Spleen (tissue), 11 donors: ENCODE measurements at regions not wholly inside any gene's neighbourhood (a gene's known extent, or its start where the extent isn't known, plus 50 kb on each side); places are given as distances from the start of the nearest gene placed in this dataset.

ENCODE experiments used
- DNase-seq: peaks from one replicate; pipeline ENCODE4 v3.0.0-alpha.2; 2020
- H3K27ac ChIP-seq, 8 donors: fragments of 200-600 bp; sonication (generic) in 7 of 8; 1 replicate in 4 of 8; 2 replicates in 4 of 8; pipeline versions ENCODE4 v1.5.0 to v1.8.0; 2016 to 2021; ENCODE audit warnings: inconsistent platforms in 4 of 8, mild to moderate bottlenecking in 4 of 8, moderate library complexity in 1 of 8
- H3K27me3 ChIP-seq, 7 donors: fragments of 200-600 bp; sonication (generic) in 6 of 7; replicated peaks in 1 of 7; 1 replicate in 4 of 7; 2 replicates in 3 of 7; pipeline versions ENCODE4 v1.5.0 to v1.8.0; 2016 to 2021; ENCODE audit warnings: inconsistent platforms in 3 of 7, mild to moderate bottlenecking in 1 of 7
- H3K36me3 ChIP-seq, 6 donors: fragments of 200-600 bp; sonication (generic) in 5 of 6; 1 replicate in 4 of 6; 2 replicates in 2 of 6; pipeline versions ENCODE4 v1.5.0 to v1.8.0; 2016 to 2021; ENCODE audit warnings: inconsistent platforms in 2 of 6
- H3K4me1 ChIP-seq, 6 donors: fragments of 200-600 bp; sonication (generic) in 5 of 6; 1 replicate in 3 of 6; 2 replicates in 3 of 6; pipeline versions ENCODE4 v1.5.0 to v1.8.0; 2016 to 2021; ENCODE audit warnings: inconsistent platforms in 3 of 6
- H3K4me3 ChIP-seq, 8 donors: fragments of 200-600 bp; sonication (generic) in 7 of 8; 1 replicate in 4 of 8; 2 replicates in 4 of 8; pipeline versions ENCODE4 v1.5.0 to v1.8.0; 2016 to 2021; ENCODE audit warnings: inconsistent platforms in 4 of 8, mild to moderate bottlenecking in 4 of 8, moderate library complexity in 2 of 8
- H3K9me3 ChIP-seq, 8 donors: fragments of 200-600 bp; sonication (generic) in 7 of 8; 1 replicate in 4 of 8; 2 replicates in 4 of 8; pipeline versions ENCODE4 v1.5.0 to v1.8.0; 2016 to 2021; ENCODE audit warnings: inconsistent platforms in 4 of 8
- CTCF ChIP-seq, 11 experiments: fragments of 200-600 bp in 7 of 11; fragments of 450-650 bp in 4 of 11; sonication (generic) in 4 of 11; IDR thresholded peaks in 8 of 11; conservative IDR thresholded peaks in 3 of 11; 1 replicate in 7 of 11; 2 replicates in 4 of 11; pipeline versions ENCODE4 v1.4.0 to v1.8.0; 2016 to 2021; ENCODE audit warnings: antibody characterized with exemption in 11 of 11, inconsistent platforms in 4 of 11, mild to moderate bottlenecking in 1 of 11
- POLR2A ChIP-seq, 3 donors: fragments of 450-650 bp; IDR thresholded peaks; one replicate each; pipeline ENCODE4 v1.5.1; 2017; ENCODE audit warnings: antibody characterized with exemption in 3 of 3, mild to moderate bottlenecking in 1 of 3
- POLR2AphosphoS5 ChIP-seq, 3 donors: sonication (generic); formaldehyde crosslinking; IDR thresholded peaks; one replicate each; pipeline ENCODE4 v1.5.1; 2017; ENCODE audit warnings: antibody characterized with exemption in 3 of 3
- WGBS, 5 donors: extraction: QIAGEN DNeasy Blood & Tissue Kit in 3 of 5; methylation state at CpG; one replicate each; pipeline versions ENCODE4 v1.1.5 to v1.1.7; 2013 to 2018; 5-methylcytosine and 5-hydroxymethylcytosine counted together
- intact Hi-C: fragments of 100-400 bp; cut with DNase I; formaldehyde crosslinking; loops from one replicate; pipeline ENCODE4 v1.15.0; 2023; ENCODE audit warnings: low total_unique reads
- small RNA-seq, 4 donors: library from RNA; depleted of rRNA; stranded (forward); fragments of <200 nt; gene quantifications; one replicate each; pipeline ENCODE3, GENCODE V24; 2016
- donor health status: healthy with polysubstance abuse.
- donor health status: DM: no; HTN: no; CAD: no; lungs with moderate emphysema.
- donor health status: DM: no; HTN: no; CAD: no.
- donor health status: Bipolar disorder and iron deficiency.
- donor health status: healthy.
- donor health status: DM: no; HTN: no; CAD: no.
- donor health status: DM: yes; HTN: yes; CAD: no.

GRCh38 chr18:55641486-55641885 lies 53.5 kb upstream of the TCF4 start:
- no peak for DNase-seq
- Histone ChIP-seq H3K4me3 (no peak overlapping the region), H3K36me3 (no peaks in the 10 kb centered on the region), H3K4me1 (no peaks in the 10 kb centered on the region), H3K27ac (no peak overlapping the region), H3K9me3 (peaks cover 0 to 18% (median 1%) of the 10 kb centered on the region in 8 donors), H3K27me3 (no peaks in the 10 kb centered on the region)
- 56 to 70% (median 61%) methylated on average over 4 of the region's 4 CpGs for WGBS, 5 donors
- intact Hi-C loops, result no loop called here
- TF ChIP-seq POLR2A (IDR thresholded peaks at IDR 0.05) (no peak), POLR2AphosphoS5 (IDR thresholded peaks at IDR 0.05) (no peak), CTCF (IDR thresholded peaks at IDR 0.05 in 8 of 11, conservative IDR thresholded peaks at IDR 0.05 in 3 of 11) (no peak)

Small RNA genes in the stretch of these regions (small RNA-seq; reads per million reads assigned to genes)
- gene RF00045, result 0 reads per million in 4 donors
